ENCODE measurements at regions not wholly inside any gene's neighbourhood (a gene's known extent, or its start where the extent isn't known, plus 50 kb on each side); places are given as distances from the start of the nearest gene placed in this dataset.
"Not testable (repeated sequence)": the region's sequence is repeated elsewhere in the genome, so short reads cannot be mapped to it uniquely, and the experiment has no call there.

DNA sequence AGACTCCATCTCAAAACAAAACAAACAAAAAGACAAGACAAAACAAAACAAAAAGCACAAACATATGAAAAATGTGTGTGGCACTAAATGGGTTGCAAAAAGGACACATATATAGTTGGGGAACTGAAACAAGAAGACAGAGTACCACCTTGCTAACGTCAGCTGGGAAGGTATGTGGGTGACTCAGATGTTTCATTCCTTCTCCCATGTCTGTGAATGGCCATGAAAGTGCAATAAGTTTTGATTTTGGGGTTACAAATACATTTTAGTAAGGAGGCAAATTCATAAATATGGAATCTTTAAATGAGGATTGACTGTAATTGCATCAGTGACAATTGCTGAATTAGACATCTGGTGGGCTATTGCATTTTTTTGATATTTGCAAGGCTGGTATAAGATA lies 81.6 kb upstream of the KLF4 start:
- Mint-ChIP-seq H3K36me3 (ENCODE audit: insufficient read depth) (no peaks in the 10 kb centered on the region), H3K27ac (no peak overlapping the region), H3K27me3 (peaks cover 84% of the 10 kb centered on the region), H3K4me1 (ENCODE audit: low read depth) (peaks cover 2% of the 10 kb centered on the region), H3K9me3 (ENCODE audit: low read depth) (no peaks in the 10 kb centered on the region), H3K4me3 (ENCODE audit: low read depth) (no peak overlapping the region)
- TF ChIP-seq, protein P1, sequence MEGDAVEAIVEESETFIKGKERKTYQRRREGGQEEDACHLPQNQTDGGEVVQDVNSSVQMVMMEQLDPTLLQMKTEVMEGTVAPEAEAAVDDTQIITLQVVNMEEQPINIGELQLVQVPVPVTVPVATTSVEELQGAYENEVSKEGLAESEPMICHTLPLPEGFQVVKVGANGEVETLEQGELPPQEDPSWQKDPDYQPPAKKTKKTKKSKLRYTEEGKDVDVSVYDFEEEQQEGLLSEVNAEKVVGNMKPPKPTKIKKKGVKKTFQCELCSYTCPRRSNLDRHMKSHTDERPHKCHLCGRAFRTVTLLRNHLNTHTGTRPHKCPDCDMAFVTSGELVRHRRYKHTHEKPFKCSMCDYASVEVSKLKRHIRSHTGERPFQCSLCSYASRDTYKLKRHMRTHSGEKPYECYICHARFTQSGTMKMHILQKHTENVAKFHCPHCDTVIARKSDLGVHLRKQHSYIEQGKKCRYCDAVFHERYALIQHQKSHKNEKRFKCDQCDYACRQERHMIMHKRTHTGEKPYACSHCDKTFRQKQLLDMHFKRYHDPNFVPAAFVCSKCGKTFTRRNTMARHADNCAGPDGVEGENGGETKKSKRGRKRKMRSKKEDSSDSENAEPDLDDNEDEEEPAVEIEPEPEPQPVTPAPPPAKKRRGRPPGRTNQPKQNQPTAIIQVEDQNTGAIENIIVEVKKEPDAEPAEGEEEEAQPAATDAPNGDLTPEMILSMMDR (IDR thresholded peaks at IDR 0.05; ENCODE audit: unreplicated experiment), result no peak
- no peak for DNase-seq (ENCODE audit: low spot score, unreplicated experiment)

DNA sequence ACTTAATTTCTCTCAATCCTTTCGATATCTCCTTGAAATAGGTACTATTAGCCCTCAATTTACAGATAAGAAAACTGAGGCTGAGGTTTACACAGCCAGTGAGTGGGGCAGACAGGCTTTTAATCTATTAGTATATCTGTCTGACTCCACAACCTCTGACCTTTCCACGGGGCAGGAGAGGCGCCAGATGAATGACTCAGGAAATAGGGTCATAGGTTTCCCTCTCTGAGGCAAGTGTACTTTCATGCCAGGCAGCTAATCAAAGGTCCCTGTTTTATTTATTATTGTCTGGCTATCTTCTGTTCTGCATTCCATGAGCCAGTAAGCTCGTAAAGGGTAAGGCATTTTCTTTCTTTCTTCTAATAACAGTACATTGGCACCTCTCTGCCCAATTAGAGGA lies 79.6 kb upstream of the KLF4 start:
- Mint-ChIP-seq H3K9me3 (ENCODE audit: low read depth) (no peaks in the 10 kb centered on the region), H3K27ac (no peak overlapping the region)

DNA sequence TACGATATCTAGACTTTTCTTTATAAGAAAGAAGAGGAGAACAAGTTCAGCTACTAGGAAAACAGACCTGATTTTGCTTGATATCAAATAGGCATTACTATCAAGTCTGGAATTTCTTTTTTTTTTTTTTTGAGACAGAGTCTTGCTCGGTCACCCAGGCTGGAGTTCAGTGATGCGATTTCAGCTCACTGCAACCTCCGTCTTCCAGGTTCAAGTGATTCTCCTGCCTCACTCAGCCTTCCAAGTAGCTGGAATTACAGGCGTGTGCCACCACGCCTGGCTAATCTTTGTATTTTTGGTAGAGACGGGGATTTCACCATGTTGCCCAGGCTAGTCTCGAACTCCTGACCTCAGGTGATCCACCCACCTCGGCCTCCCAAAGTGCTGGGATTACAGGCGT lies 78.8 kb upstream of the KLF4 start:
- not testable (repeated sequence) for H3K9me3 Mint-ChIP-seq (ENCODE audit: low read depth); H3K27ac Mint-ChIP-seq; H3K4me1 Mint-ChIP-seq (ENCODE audit: low read depth); H3K4me3 Mint-ChIP-seq (ENCODE audit: low read depth); DNase-seq (ENCODE audit: low spot score, unreplicated experiment); H3K36me3 Mint-ChIP-seq (ENCODE audit: insufficient read depth)
- H3K27me3 Mint-ChIP-seq, result peaks cover 92% of the 10 kb centered on the region

More for the DNA sequence above, 79.6 kb upstream of the KLF4 start:
- no peak for DNase-seq (ENCODE audit: low spot score, unreplicated experiment)
- no peak overlapping the region for H3K4me3 Mint-ChIP-seq (ENCODE audit: low read depth)
- no peaks in the 10 kb centered on the region for H3K36me3 Mint-ChIP-seq (ENCODE audit: insufficient read depth)
- peaks cover 2% of the 10 kb centered on the region for H3K4me1 Mint-ChIP-seq (ENCODE audit: low read depth)
- H3K27me3 Mint-ChIP-seq, result peaks cover 86% of the 10 kb centered on the region
- TF ChIP-seq, protein P1 (IDR thresholded peaks at IDR 0.05; ENCODE audit: unreplicated experiment), result no peak

DNA sequence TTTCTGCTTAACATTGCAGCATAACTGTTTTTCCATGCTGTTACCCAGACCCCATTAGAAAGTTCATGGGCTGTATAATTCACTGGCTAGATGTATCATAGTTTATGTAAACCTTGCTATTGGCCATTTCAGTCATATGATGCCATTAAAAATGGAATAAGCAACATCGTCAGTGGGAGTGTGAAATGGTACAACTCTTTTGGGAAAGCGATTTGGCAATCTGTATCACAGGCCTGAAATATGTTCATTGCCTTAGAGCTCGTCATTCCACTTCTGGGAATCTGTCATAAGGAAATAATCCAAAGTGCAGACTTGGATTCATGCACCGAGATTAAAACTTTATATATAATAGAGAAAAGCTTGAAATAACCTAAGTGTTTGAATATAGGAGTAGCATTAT lies 77.9 kb upstream of the KLF4 start:
- H3K27me3 Mint-ChIP-seq, result peaks cover 94% of the 10 kb centered on the region
- TF ChIP-seq, protein P1 (IDR thresholded peaks at IDR 0.05; ENCODE audit: unreplicated experiment), result no peak
- peaks cover 2% of the 10 kb centered on the region for H3K4me1 Mint-ChIP-seq (ENCODE audit: low read depth)
- DNase-seq (ENCODE audit: low spot score, unreplicated experiment), result no peak
- H3K4me3 Mint-ChIP-seq (ENCODE audit: low read depth), result no peak overlapping the region
- no peaks in the 10 kb centered on the region for H3K36me3 Mint-ChIP-seq (ENCODE audit: insufficient read depth)
- H3K9me3 Mint-ChIP-seq (ENCODE audit: low read depth), result no peaks in the 10 kb centered on the region
- no peak overlapping the region for H3K27ac Mint-ChIP-seq

DNA sequence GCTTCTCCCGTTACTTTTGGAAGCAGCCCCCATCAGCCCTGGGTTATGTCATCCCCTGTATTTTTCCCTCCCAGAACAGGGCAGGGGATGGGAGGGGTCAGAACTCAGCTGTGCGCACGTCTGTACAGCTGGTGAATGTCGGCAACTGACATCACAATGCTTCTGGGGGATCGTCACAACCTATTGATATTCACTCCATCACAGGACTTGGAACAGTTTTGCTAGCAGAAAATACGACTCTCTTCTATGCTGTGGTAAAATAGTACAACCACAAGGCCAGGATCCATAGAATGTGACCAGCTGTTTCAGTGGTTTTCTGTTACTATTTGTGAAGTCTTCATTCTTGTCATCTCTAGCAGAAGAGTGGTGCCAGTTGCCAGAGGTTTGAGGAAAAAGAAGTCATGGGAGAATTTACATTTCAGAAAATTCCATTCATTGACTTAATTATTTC lies 77.1 kb upstream of the KLF4 start:
- H3K36me3 Mint-ChIP-seq (ENCODE audit: insufficient read depth), result no peaks in the 10 kb centered on the region
- H3K27me3 Mint-ChIP-seq, result peaks cover 92% of the 10 kb centered on the region
- no peaks in the 10 kb centered on the region for H3K9me3 Mint-ChIP-seq (ENCODE audit: low read depth)
- H3K4me3 Mint-ChIP-seq (ENCODE audit: low read depth), result no peak overlapping the region
- peaks cover 2% of the 10 kb centered on the region for H3K4me1 Mint-ChIP-seq (ENCODE audit: low read depth)
- H3K27ac Mint-ChIP-seq, result no peak overlapping the region
- no peak for DNase-seq (ENCODE audit: low spot score, unreplicated experiment)
- TF ChIP-seq, protein P1 (IDR thresholded peaks at IDR 0.05; ENCODE audit: unreplicated experiment), result no peak

DNA sequence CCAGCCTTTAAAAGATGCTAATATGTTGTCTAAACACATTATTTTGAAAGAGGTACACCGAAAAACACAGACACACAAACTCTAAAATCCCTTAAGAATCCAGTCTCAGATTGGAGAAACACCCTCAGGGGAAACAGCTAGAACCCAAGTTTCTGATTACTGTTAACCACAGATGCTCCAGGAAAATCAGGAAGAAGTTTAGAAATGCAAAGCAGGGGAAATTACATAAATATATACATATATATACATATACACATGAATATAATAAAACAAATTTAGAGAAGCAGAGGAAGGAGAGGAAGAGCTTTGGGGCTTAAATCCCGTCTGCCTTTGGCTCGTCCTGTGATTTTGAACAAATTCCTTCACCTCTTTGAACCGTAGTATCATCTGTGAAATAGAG lies 73.2 kb upstream of the KLF4 start:
- H3K36me3 Mint-ChIP-seq (ENCODE audit: insufficient read depth), result no peaks in the 10 kb centered on the region
- no peak for DNase-seq (ENCODE audit: low spot score, unreplicated experiment)
- H3K9me3 Mint-ChIP-seq (ENCODE audit: low read depth), result no peaks in the 10 kb centered on the region
- H3K4me3 Mint-ChIP-seq (ENCODE audit: low read depth), result no peak overlapping the region
- no peak overlapping the region for H3K27ac Mint-ChIP-seq
- peaks cover 89% of the 10 kb centered on the region for H3K27me3 Mint-ChIP-seq
- TF ChIP-seq, protein P1 (IDR thresholded peaks at IDR 0.05; ENCODE audit: unreplicated experiment), result no peak
- peaks cover 3% of the 10 kb centered on the region for H3K4me1 Mint-ChIP-seq (ENCODE audit: low read depth)
